ENCODE measurements at regions not wholly inside any gene's neighbourhood (a gene's known extent, or its start where the extent isn't known, plus 50 kb on each side); places are given as distances from the start of the nearest gene placed in this dataset.
"Not testable (repeated sequence)": the region's sequence is repeated elsewhere in the genome, so short reads cannot be mapped to it uniquely, and the experiment has no call there.

DNA sequence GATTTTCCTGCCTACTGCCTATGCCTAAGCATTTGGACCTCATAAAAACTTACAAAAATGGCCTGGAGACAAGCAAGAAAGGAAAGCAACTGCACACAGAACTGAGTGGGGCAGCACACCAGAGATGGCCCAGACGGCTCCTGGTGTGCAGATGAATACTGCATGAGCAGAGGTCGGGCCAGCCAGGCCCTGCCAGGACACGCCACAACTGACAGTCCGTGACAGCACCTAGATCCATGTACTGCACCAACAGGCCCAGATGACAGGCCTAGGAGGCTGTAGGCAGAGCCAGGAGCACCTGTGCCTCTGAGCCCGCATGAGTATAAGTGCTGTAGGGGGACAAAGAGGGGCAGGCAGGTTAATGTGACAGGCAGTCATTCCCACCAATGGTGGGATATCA lies 160.2 kb downstream of the IGLL1 start:
- no peak for TF ChIP-seq CTCF (IDR thresholded peaks at IDR 0.05; ENCODE audit: partially characterized antibody, unreplicated experiment)
- H3K27me3 Mint-ChIP-seq (ENCODE audit: unreplicated experiment), result peaks cover 8% of the 10 kb centered on the region
- H3K27ac Mint-ChIP-seq (ENCODE audit: unreplicated experiment), result no peak overlapping the region
- no peaks in the 10 kb centered on the region for H3K36me3 Mint-ChIP-seq (ENCODE audit: unreplicated experiment)
- no peak for DNase-seq
- H3K9me3 Mint-ChIP-seq (ENCODE audit: unreplicated experiment), result peaks cover 3% of the 10 kb centered on the region
- peaks cover 10% of the 10 kb centered on the region for H3K4me1 Mint-ChIP-seq (ENCODE audit: low read depth, unreplicated experiment)
- no peak overlapping the region for H3K4me3 Mint-ChIP-seq (ENCODE audit: unreplicated experiment)

DNA sequence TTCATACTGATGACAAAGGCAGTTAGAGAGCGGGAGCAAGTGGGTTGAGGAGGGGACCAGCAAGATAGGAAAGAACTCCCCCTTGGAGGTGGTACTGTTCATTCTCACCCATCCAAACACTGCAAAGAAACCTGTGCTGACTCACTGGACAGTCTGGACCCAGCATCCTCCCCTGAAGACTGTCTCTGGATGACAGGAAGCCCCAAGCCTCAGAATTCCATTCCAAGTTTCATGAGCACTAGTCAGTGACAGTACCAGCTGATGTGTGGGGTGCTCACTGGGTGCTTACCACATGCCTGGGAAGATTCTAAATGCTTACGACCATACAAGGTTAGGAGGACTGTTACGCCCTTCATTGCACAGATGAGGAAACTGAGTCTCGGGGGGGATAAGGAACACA lies 160.9 kb downstream of the IGLL1 start:
- Mint-ChIP-seq H3K36me3 (ENCODE audit: unreplicated experiment) (no peaks in the 10 kb centered on the region), H3K27me3 (ENCODE audit: unreplicated experiment) (peaks cover 8% of the 10 kb centered on the region), H3K4me1 (ENCODE audit: low read depth, unreplicated experiment) (peaks cover 10% of the 10 kb centered on the region), H3K4me3 (ENCODE audit: unreplicated experiment) (no peak overlapping the region), H3K27ac (ENCODE audit: unreplicated experiment) (no peak overlapping the region), H3K9me3 (ENCODE audit: unreplicated experiment) (peaks cover 3% of the 10 kb centered on the region)
- no peak for TF ChIP-seq CTCF (IDR thresholded peaks at IDR 0.05; ENCODE audit: partially characterized antibody, unreplicated experiment)
- DNase-seq, result no peak

DNA sequence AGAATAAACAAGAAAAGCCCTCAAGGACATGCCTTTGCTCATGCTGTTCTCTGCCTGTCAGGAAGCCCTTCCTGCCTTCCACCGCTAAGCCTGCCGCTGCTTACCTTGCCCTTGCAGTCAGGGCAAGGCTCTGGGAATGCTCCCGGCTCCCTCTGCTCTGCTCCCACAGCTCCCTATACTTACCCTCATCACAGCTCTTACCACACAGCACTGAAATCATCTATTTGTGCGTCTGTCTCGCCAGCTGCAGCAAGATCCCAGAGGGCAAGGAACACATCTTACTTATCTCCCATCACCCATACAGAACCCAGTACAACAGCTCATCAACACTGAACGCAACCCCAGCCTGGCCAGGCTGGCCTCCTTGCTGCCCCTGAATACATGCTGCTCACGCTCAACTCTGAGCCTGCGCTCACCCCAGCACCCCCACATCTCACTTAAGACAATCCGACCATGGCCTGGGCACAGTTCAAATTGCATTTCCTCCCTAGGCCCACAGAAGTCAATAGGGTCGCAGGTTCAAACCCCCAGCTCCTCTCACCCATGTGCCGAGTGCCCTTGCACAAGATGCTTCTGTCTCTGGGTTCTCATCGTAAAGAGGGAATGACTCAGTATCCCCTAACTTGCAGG lies 161.8 kb downstream of the IGLL1 start:
- Mint-ChIP-seq H3K36me3 (ENCODE audit: unreplicated experiment) (no peaks in the 10 kb centered on the region), H3K27ac (ENCODE audit: unreplicated experiment) (no peak overlapping the region), H3K4me3 (ENCODE audit: unreplicated experiment) (no peak overlapping the region), H3K27me3 (ENCODE audit: unreplicated experiment) (peaks cover 8% of the 10 kb centered on the region), H3K4me1 (ENCODE audit: low read depth, unreplicated experiment) (peaks cover 10% of the 10 kb centered on the region), H3K9me3 (ENCODE audit: unreplicated experiment) (peaks cover 3% of the 10 kb centered on the region)
- DNase-seq, result no peak
- no peak for TF ChIP-seq CTCF (IDR thresholded peaks at IDR 0.05; ENCODE audit: partially characterized antibody, unreplicated experiment)

DNA sequence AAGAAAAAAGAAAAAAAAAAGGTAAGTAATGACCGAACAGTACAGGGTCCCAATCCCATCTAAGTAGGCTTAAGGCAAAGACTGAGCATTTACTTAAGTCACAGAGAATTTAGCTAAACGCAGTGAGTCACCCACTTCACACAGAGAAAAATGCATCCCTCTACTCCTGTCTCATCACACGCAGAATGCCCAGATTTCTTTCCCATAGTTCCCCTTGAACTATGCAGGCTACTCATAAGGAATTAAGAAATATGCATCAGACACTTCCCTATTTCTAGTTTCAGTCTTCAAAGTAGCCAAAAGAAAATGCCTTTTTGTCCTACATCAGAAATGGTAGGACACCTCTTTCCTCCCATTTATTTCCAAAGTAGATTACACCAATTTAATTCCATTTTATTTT lies 162.8 kb downstream of the IGLL1 start:
- H3K27ac Mint-ChIP-seq (ENCODE audit: unreplicated experiment); DNase-seq; H3K9me3 Mint-ChIP-seq (ENCODE audit: unreplicated experiment); H3K4me3 Mint-ChIP-seq (ENCODE audit: unreplicated experiment); H3K36me3 Mint-ChIP-seq (ENCODE audit: unreplicated experiment); H3K4me1 Mint-ChIP-seq (ENCODE audit: low read depth, unreplicated experiment); H3K27me3 Mint-ChIP-seq (ENCODE audit: unreplicated experiment): not testable (repeated sequence)

GRCh38 chr22:23416169-23416690 lies 163.9 kb downstream of the IGLL1 start:
- H3K36me3 Mint-ChIP-seq (ENCODE audit: unreplicated experiment); DNase-seq; H3K9me3 Mint-ChIP-seq (ENCODE audit: unreplicated experiment); H3K27me3 Mint-ChIP-seq (ENCODE audit: unreplicated experiment); H3K4me3 Mint-ChIP-seq (ENCODE audit: unreplicated experiment); H3K27ac Mint-ChIP-seq (ENCODE audit: unreplicated experiment): not testable (repeated sequence)
- peaks cover 14% of the 10 kb centered on the region for H3K4me1 Mint-ChIP-seq (ENCODE audit: low read depth, unreplicated experiment)

GRCh38 chr22:23415490-23415851 lies 164.6 kb downstream of the IGLL1 start:
- H3K4me1 Mint-ChIP-seq (ENCODE audit: low read depth, unreplicated experiment), result peaks cover 15% of the 10 kb centered on the region
- H3K27me3 Mint-ChIP-seq (ENCODE audit: unreplicated experiment), result peaks cover 8% of the 10 kb centered on the region
- no peak overlapping the region for H3K27ac Mint-ChIP-seq (ENCODE audit: unreplicated experiment)
- TF ChIP-seq CTCF (IDR thresholded peaks at IDR 0.05; ENCODE audit: partially characterized antibody, unreplicated experiment), result no peak
- H3K36me3 Mint-ChIP-seq (ENCODE audit: unreplicated experiment), result no peaks in the 10 kb centered on the region
- peaks cover 3% of the 10 kb centered on the region for H3K9me3 Mint-ChIP-seq (ENCODE audit: unreplicated experiment)
- no peak overlapping the region for H3K4me3 Mint-ChIP-seq (ENCODE audit: unreplicated experiment)
- no peak for DNase-seq

All from glutamatergic neuron (in vitro differentiated cells).